Spleen (tissue), 11 donors: ENCODE measurements at regions not wholly inside any gene's neighbourhood (a gene's known extent, or its start where the extent isn't known, plus 50 kb on each side); places are given as distances from the start of the nearest gene placed in this dataset.
"Not testable (repeated sequence)": the region's sequence is repeated elsewhere in the genome, so short reads cannot be mapped to it uniquely, and the experiment has no call there.

Source experiments
- DNase-seq: peaks from one replicate; pipeline ENCODE4 v3.0.0-alpha.2; 2020
- H3K27ac ChIP-seq, 8 donors: fragments of 200-600 bp; sonication (generic) in 7 of 8; 1 replicate in 4 of 8; 2 replicates in 4 of 8; pipeline versions ENCODE4 v1.5.0 to v1.8.0; 2016 to 2021; ENCODE audit warnings: inconsistent platforms in 4 of 8, mild to moderate bottlenecking in 4 of 8, moderate library complexity in 1 of 8
- H3K27me3 ChIP-seq, 7 donors: fragments of 200-600 bp; sonication (generic) in 6 of 7; replicated peaks in 1 of 7; 1 replicate in 4 of 7; 2 replicates in 3 of 7; pipeline versions ENCODE4 v1.5.0 to v1.8.0; 2016 to 2021; ENCODE audit warnings: inconsistent platforms in 3 of 7, mild to moderate bottlenecking in 1 of 7
- H3K36me3 ChIP-seq, 6 donors: fragments of 200-600 bp; sonication (generic) in 5 of 6; 1 replicate in 4 of 6; 2 replicates in 2 of 6; pipeline versions ENCODE4 v1.5.0 to v1.8.0; 2016 to 2021; ENCODE audit warnings: inconsistent platforms in 2 of 6
- H3K4me1 ChIP-seq, 6 donors: fragments of 200-600 bp; sonication (generic) in 5 of 6; 1 replicate in 3 of 6; 2 replicates in 3 of 6; pipeline versions ENCODE4 v1.5.0 to v1.8.0; 2016 to 2021; ENCODE audit warnings: inconsistent platforms in 3 of 6
- H3K4me3 ChIP-seq, 8 donors: fragments of 200-600 bp; sonication (generic) in 7 of 8; 1 replicate in 4 of 8; 2 replicates in 4 of 8; pipeline versions ENCODE4 v1.5.0 to v1.8.0; 2016 to 2021; ENCODE audit warnings: inconsistent platforms in 4 of 8, mild to moderate bottlenecking in 4 of 8, moderate library complexity in 2 of 8
- H3K9me3 ChIP-seq, 8 donors: fragments of 200-600 bp; sonication (generic) in 7 of 8; 1 replicate in 4 of 8; 2 replicates in 4 of 8; pipeline versions ENCODE4 v1.5.0 to v1.8.0; 2016 to 2021; ENCODE audit warnings: inconsistent platforms in 4 of 8
- POLR2A ChIP-seq, 3 donors: fragments of 450-650 bp; IDR thresholded peaks; one replicate each; pipeline ENCODE4 v1.5.1; 2017; ENCODE audit warnings: antibody characterized with exemption in 3 of 3, mild to moderate bottlenecking in 1 of 3
- POLR2AphosphoS5 ChIP-seq, 3 donors: sonication (generic); formaldehyde crosslinking; IDR thresholded peaks; one replicate each; pipeline ENCODE4 v1.5.1; 2017; ENCODE audit warnings: antibody characterized with exemption in 3 of 3
- WGBS, 5 donors: extraction: QIAGEN DNeasy Blood & Tissue Kit in 3 of 5; methylation state at CpG; one replicate each; pipeline versions ENCODE4 v1.1.5 to v1.1.7; 2013 to 2018; 5-methylcytosine and 5-hydroxymethylcytosine counted together
- intact Hi-C: fragments of 100-400 bp; cut with DNase I; formaldehyde crosslinking; loops from one replicate; pipeline ENCODE4 v1.15.0; 2023; ENCODE audit warnings: low total_unique reads
- TF ChIP-seq, protein P1 (sequence below), 11 experiments: fragments of 200-600 bp in 7 of 11; fragments of 450-650 bp in 4 of 11; sonication (generic) in 4 of 11; IDR thresholded peaks in 8 of 11; conservative IDR thresholded peaks in 3 of 11; 1 replicate in 7 of 11; 2 replicates in 4 of 11; pipeline versions ENCODE4 v1.4.0 to v1.8.0; 2016 to 2021; ENCODE audit warnings: antibody characterized with exemption in 11 of 11, inconsistent platforms in 4 of 11, mild to moderate bottlenecking in 1 of 11
- donor health status: healthy with polysubstance abuse.
- donor health status: DM: no; HTN: no; CAD: no; lungs with moderate emphysema.
- donor health status: DM: no; HTN: no; CAD: no.
- donor health status: Bipolar disorder and iron deficiency.
- donor health status: healthy.
- donor health status: DM: no; HTN: no; CAD: no.
- donor health status: DM: yes; HTN: yes; CAD: no.

DNA sequence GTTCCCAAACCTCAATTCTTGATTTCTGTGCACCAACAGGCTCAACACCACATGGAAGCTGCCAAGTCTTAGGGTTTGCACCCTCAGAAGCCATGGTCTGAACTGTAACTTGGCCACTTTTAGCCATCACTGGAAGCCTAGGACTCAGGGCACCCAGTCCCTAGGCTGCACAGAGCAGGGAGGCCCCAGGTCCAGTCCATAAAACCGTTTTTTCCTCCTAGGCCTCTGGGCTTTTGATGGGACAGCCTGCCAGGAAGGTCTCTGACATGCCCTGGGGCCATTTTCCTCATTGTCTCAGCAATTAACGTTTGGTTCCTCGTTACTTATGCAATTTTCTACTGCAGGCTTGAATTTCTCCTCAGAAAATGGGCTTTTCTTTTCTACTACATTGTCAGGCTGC is 1259.6 kb downstream of the RAPGEF2 start:
- DNase-seq, result no peak
- Histone ChIP-seq H3K4me3 (no peak overlapping the region), H3K27me3 (no peaks in the 10 kb centered on the region), H3K9me3 (peaks cover 0 to 15% (median 3%) of the 10 kb centered on the region in 8 donors), H3K4me1 (no peaks in the 10 kb centered on the region), H3K36me3 (no peaks in the 10 kb centered on the region), H3K27ac (no peak overlapping the region)
- 49 to 59% (median 52%) methylated on average over 3 of the region's 3 CpGs for WGBS, 5 donors
- intact Hi-C loops, result no loop called here
- TF ChIP-seq POLR2A (IDR thresholded peaks at IDR 0.05) (no peak), POLR2AphosphoS5 (IDR thresholded peaks at IDR 0.05) (no peak)
- TF ChIP-seq, protein P1, sequence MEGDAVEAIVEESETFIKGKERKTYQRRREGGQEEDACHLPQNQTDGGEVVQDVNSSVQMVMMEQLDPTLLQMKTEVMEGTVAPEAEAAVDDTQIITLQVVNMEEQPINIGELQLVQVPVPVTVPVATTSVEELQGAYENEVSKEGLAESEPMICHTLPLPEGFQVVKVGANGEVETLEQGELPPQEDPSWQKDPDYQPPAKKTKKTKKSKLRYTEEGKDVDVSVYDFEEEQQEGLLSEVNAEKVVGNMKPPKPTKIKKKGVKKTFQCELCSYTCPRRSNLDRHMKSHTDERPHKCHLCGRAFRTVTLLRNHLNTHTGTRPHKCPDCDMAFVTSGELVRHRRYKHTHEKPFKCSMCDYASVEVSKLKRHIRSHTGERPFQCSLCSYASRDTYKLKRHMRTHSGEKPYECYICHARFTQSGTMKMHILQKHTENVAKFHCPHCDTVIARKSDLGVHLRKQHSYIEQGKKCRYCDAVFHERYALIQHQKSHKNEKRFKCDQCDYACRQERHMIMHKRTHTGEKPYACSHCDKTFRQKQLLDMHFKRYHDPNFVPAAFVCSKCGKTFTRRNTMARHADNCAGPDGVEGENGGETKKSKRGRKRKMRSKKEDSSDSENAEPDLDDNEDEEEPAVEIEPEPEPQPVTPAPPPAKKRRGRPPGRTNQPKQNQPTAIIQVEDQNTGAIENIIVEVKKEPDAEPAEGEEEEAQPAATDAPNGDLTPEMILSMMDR (IDR thresholded peaks at IDR 0.05 in 8 of 11, conservative IDR thresholded peaks at IDR 0.05 in 3 of 11), result no peak

DNA sequence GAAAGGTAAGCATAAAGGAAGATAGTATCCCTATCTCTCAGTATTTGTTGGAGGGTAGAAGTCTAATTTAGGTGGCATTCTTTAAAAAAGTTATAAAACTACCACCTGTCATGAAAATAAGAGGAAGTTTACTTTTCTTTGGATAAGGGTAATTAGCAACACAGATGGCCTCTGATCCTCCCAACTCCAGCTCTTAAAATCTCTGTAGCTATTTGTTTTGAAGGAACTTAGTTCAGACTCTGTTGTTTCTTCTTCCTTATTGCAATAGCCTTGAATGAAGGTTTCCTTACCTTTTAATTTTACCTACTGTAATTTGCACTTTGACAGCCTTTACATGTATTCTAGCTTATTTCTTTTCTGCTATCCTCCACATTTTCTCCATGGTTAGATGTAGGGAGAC is 1261.3 kb downstream of the RAPGEF2 start:
- H3K36me3 ChIP-seq, result no peaks in the 10 kb centered on the region
- DNase-seq, result no peak
- no peak overlapping the region for H3K27ac ChIP-seq
- no peak overlapping the region for H3K4me3 ChIP-seq
- no peaks in the 10 kb centered on the region for H3K4me1 ChIP-seq
- H3K27me3 ChIP-seq, result no peaks in the 10 kb centered on the region
- H3K9me3 ChIP-seq, result peaks cover 0 to 15% (median 3%) of the 10 kb centered on the region in 8 donors
- intact Hi-C loops, result no loop called here
- TF ChIP-seq POLR2AphosphoS5 (IDR thresholded peaks at IDR 0.05) (no peak), POLR2A (IDR thresholded peaks at IDR 0.05) (no peak)
- TF ChIP-seq, protein P1 (IDR thresholded peaks at IDR 0.05 in 8 of 11, conservative IDR thresholded peaks at IDR 0.05 in 3 of 11), result no peak

DNA sequence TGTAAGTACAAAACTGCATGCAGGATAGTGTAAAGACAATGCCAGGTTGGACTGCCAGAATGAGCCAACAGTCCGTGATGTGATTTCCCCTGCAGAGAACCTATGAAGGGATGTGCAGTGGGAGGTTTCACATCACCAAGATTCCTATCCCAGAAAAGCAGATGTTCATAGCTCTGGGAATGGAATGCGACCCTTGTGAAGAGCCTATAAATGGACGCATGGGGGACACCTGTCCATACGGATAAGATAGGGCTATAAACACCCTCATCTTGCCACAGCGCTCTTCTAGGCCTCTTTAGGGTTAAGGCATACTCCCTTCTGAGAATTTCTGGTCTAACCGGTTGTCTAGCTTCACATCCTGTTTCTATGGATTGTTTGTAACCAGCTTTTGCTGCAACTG is 1261.8 kb downstream of the RAPGEF2 start:
- intact Hi-C loops, DNase-seq: not testable (repeated sequence)

DNA sequence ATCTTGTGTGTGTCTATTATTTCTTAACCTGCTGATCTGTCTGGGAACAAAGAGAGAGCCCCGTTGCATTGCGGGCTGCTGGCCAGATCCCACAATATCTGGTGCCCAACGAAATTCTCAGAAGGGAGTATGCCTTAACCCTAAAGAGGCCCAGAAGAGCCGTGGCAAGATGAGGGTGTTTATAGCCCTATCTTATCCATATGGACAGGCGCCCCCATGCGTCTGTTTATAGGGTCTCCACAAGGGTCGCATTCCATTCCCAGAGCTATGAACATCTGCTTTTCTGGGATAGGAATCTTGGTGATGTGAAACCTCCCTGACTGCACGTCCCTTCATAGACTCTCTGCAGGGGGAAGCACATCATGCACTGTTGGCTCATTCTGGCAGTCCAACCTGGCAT is 1262.5 kb downstream of the RAPGEF2 start:
- H3K36me3 ChIP-seq, result not testable (repeated sequence)

More for the DNA sequence above, 1261.8 kb downstream of the RAPGEF2 start:
- H3K4me3 ChIP-seq, H3K27ac ChIP-seq, H3K4me1 ChIP-seq, H3K27me3 ChIP-seq, H3K36me3 ChIP-seq: not testable (repeated sequence)
- WGBS, 5 donors, result 55 to 84% (median 75%) methylated on average over 5 to 6 of the region's 6 CpGs
- peaks cover 0 to 15% (median 3%) of the 10 kb centered on the region in 8 donors for H3K9me3 ChIP-seq

DNA sequence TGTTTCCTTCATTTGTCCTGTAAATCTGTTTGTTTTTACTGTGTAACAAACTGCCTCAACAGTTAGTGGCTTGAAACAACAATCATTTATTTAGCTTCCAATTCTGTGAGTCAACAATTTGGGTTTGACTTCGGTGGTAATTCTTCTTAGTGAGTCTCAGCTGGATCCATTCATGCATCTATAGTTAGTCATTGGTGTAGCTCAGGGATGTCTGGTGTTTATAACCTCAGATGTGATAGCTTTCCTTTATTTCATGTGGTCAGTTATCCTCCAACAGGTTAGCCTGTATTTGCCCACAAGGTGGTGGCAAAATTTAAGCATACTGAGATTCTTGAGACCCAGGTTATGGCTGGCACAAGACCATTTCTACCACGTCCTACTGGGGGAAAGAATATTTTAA is 1267.2 kb downstream of the RAPGEF2 start:
- intact Hi-C loops, result no loop called here
- no peak overlapping the region for H3K4me3 ChIP-seq
- DNase-seq, result no peak
- no peaks in the 10 kb centered on the region for H3K36me3 ChIP-seq
- no peaks in the 10 kb centered on the region for H3K4me1 ChIP-seq
- no peak overlapping the region for H3K27ac ChIP-seq
- no peaks in the 10 kb centered on the region for H3K27me3 ChIP-seq
- no peak for TF ChIP-seq POLR2A (IDR thresholded peaks at IDR 0.05)
- TF ChIP-seq, protein P1 (IDR thresholded peaks at IDR 0.05 in 8 of 11, conservative IDR thresholded peaks at IDR 0.05 in 3 of 11), result no peak
- no peak for TF ChIP-seq POLR2AphosphoS5 (IDR thresholded peaks at IDR 0.05)
- H3K9me3 ChIP-seq, result peaks cover 0 to 5% (median 0%) of the 10 kb centered on the region in 8 donors
- 63 to 72% (median 67%) methylated on average over 2 of the region's 2 CpGs for WGBS, 5 donors

More for the DNA sequence above, 1262.5 kb downstream of the RAPGEF2 start:
- H3K27me3 ChIP-seq, DNase-seq, intact Hi-C loops, H3K27ac ChIP-seq, H3K4me1 ChIP-seq, H3K4me3 ChIP-seq: not testable (repeated sequence)
- 58 to 72% (median 67%) methylated on average over 8 of the region's 8 CpGs for WGBS, 5 donors
- H3K9me3 ChIP-seq, result peaks cover 0 to 18% (median 3%) of the 10 kb centered on the region in 8 donors
